Endothelial cell of umbilical vein (primary cell): ENCODE measurements at regions not wholly inside any gene's neighbourhood (a gene's known extent, or its start where the extent isn't known, plus 50 kb on each side); places are given as distances from the start of the nearest gene placed in this dataset.

ENCODE experiments used
- BruUV-seq: library from RNA; stranded (reverse); fragments of 400-500 nt; replicated peaks from 2 replicates; lab custom pipeline; 2021; lab: Mats Ljungman, UMichigan
- CTCF ChIA-PET: fragments of 300-600, 350-600 bp; sonication (Branson Sonifier 250); formaldehyde crosslinking; loops from one replicate; lab custom pipeline; 2021; ENCODE audit warnings: antibody characterized with exemption, inconsistent platforms; lab: Charles Lee
- POLR2A ChIA-PET: fragments of 300-600, 350-600 bp; sonication (Branson Sonifier 250); formaldehyde crosslinking; loops from one replicate; lab custom pipeline; 2021; ENCODE audit warnings: antibody characterized with exemption, inconsistent platforms; lab: Charles Lee
- DNase-seq: peaks from one replicate; pipeline ENCODE4 v3.0.0-alpha.2; 2011; ENCODE audit warnings: low read depth, low spot score
- FAIRE-seq: peaks from 2 replicates; lab custom pipeline; 2011; peaks lifted over from hg19 to GRCh38; lab: Jason Lieb, UNC
- H2AFZ ChIP-seq: 2 replicates; pipeline ENCODE4 v1.6.0; 2012; ENCODE audit warnings: low read depth, low read length, control low read depth, inconsistent platforms
- H3K27ac ChIP-seq: 2 replicates; pipeline ENCODE4 v1.5.1; 2011; ENCODE audit warnings: low read depth, mild to moderate bottlenecking, control low read depth, low read length, moderate library complexity; ENCODE audit not compliant: insufficient read depth
- H3K27me3 ChIP-seq, 2 experiments: 2 replicates each; pipeline versions ENCODE4 v1.6.0 to v1.6.1; 2011; ENCODE audit warnings: low read length in 2 of 2, mixed read lengths in 1 of 2; ENCODE audit not compliant: control insufficient read depth in 2 of 2, insufficient read depth in 2 of 2
- H3K36me3 ChIP-seq, 2 experiments: 2 replicates in 1 of 2; 3 replicates in 1 of 2; pipeline ENCODE4 v1.5.1; 2011; ENCODE audit warnings: low read length in 2 of 2, mild to moderate bottlenecking in 1 of 2, moderate library complexity in 1 of 2; ENCODE audit not compliant: control insufficient read depth in 2 of 2, insufficient read depth in 2 of 2; ENCODE audit errors: extremely low read depth in 1 of 2
- H3K4me1 ChIP-seq: 3 replicates; pipeline ENCODE4 v1.5.1; 2011; ENCODE audit warnings: mild to moderate bottlenecking, low read length; ENCODE audit not compliant: control insufficient read depth, insufficient read depth; ENCODE audit errors: extremely low read depth
- H3K4me2 ChIP-seq: 2 replicates; pipeline ENCODE4 v1.6.1; 2011; ENCODE audit warnings: low read length, control low read depth, mixed read lengths; ENCODE audit not compliant: insufficient read depth
- H3K4me3 ChIP-seq, 3 experiments: fragments of 200-600 bp in 1 of 3; sonication (generic), shearing (Covaris generic) in 1 of 3; replicated peaks in 1 of 3; 2 replicates each; pipeline ENCODE4 v1.5.1; 2011 to 2016; ENCODE audit warnings: control low read depth in 3 of 3, low read length in 3 of 3, mild to moderate bottlenecking in 2 of 3, inconsistent platforms in 1 of 3, low read depth in 1 of 3, moderate library complexity in 1 of 3; ENCODE audit not compliant: insufficient read depth in 1 of 3
- H3K79me2 ChIP-seq: 2 replicates; pipeline ENCODE4 v1.6.0; 2012; ENCODE audit warnings: low read length, inconsistent platforms; ENCODE audit not compliant: control insufficient read depth, insufficient read depth
- H3K9ac ChIP-seq: replicated peaks from 2 replicates; pipeline ENCODE3; 2011; ENCODE audit warnings: low read length, control low read depth; ENCODE audit not compliant: insufficient read depth; ENCODE audit errors: extremely low read depth
- H3K9me1 ChIP-seq: replicated peaks from 3 replicates; pipeline ENCODE4 v1.6.0; 2011; ENCODE audit warnings: mild to moderate bottlenecking, low read length; ENCODE audit not compliant: control insufficient read depth, insufficient read depth; ENCODE audit errors: extremely low read depth
- H3K9me3 ChIP-seq: replicated peaks from 2 replicates; pipeline ENCODE4 v1.5.1; 2012; ENCODE audit warnings: low read length, inconsistent platforms; ENCODE audit not compliant: control insufficient read depth, insufficient read depth
- H4K20me1 ChIP-seq: replicated peaks from 2 replicates; pipeline ENCODE3; 2011; ENCODE audit warnings: mild to moderate bottlenecking, low read length; ENCODE audit not compliant: control insufficient read depth, insufficient read depth; ENCODE audit errors: extremely low read depth
- CTCF ChIP-seq, 2 donors: IDR thresholded peaks; 1 replicate in 1 of 2; 2 replicates in 1 of 2; pipeline ENCODE4 v1.5.1; 2011; ENCODE audit warnings: low read length in 2 of 2, mild to moderate bottlenecking in 2 of 2, moderate library complexity in 2 of 2, control low read depth in 1 of 2, inconsistent platforms in 1 of 2, low read depth in 1 of 2; ENCODE audit not compliant: insufficient read depth in 1 of 2; ENCODE audit errors: extremely low read depth in 1 of 2
- EZH2 ChIP-seq: IDR thresholded peaks from 2 replicates; pipeline ENCODE4 v1.6.1; 2012; ENCODE audit warnings: borderline replicate concordance, low read depth, mild to moderate bottlenecking, moderate library complexity, low read length, inconsistent platforms; ENCODE audit not compliant: severe bottlenecking
- FOS ChIP-seq: IDR thresholded peaks from 2 replicates; pipeline ENCODE4 v1.6.1; 2011; ENCODE audit warnings: mild to moderate bottlenecking, low read length, moderate library complexity, borderline replicate concordance; ENCODE audit not compliant: insufficient read depth
- GATA2 ChIP-seq: IDR thresholded peaks from 2 replicates; pipeline ENCODE4 v1.7.0; 2011; ENCODE audit warnings: low read depth, mild to moderate bottlenecking, moderate library complexity, mixed read lengths, low read length; ENCODE audit not compliant: insufficient read length, insufficient read depth
- JUN ChIP-seq: IDR thresholded peaks from 2 replicates; pipeline ENCODE4 v1.6.1; 2011; ENCODE audit warnings: borderline replicate concordance, low read depth; ENCODE audit not compliant: insufficient read length, insufficient read depth
- MAX ChIP-seq: IDR thresholded peaks from 2 replicates; pipeline ENCODE4 v1.6.1; 2011; ENCODE audit not compliant: insufficient read depth, insufficient read length
- MYC ChIP-seq: IDR thresholded peaks from one replicate; pipeline ENCODE4 v1.6.1; 2011; ENCODE audit warnings: mild to moderate bottlenecking, low read depth, low read length
- POLR2A ChIP-seq: IDR thresholded peaks from 2 replicates; pipeline ENCODE4 v1.6.1; 2012; ENCODE audit warnings: low read depth, mild to moderate bottlenecking, control low read depth, low read length
- POLR2AphosphoS5 ChIP-seq: IDR thresholded peaks from 2 replicates; pipeline ENCODE4 v1.6.1; 2012; ENCODE audit warnings: low read depth, mild to moderate bottlenecking, control low read depth, low read length, moderate library complexity; ENCODE audit not compliant: insufficient read depth
- dilution Hi-C: fragments of 300-500 bp; cut with MboI; formaldehyde crosslinking; loops from one replicate; pipeline ENCODE4 v1.15.0; 2019; ENCODE audit warnings: low sequenced_read_pairs; ENCODE audit not compliant: extremely low pct_ligation_motif_present
- intact Hi-C: fragments of 100-400 bp; cut with micrococcal nuclease; formaldehyde crosslinking; loops from one replicate; pipeline ENCODE4 v1.10.0; 2022

- Histone ChIP-seq H3K4me2 (no peak overlapping the region), H3K36me3 (no peaks in the 10 kb centered on the region), H3K4me3 (no peak overlapping the region), H3K9ac (no peak overlapping the region), H3K79me2 (no peaks in the 10 kb centered on the region), H3K9me1 (no peaks in the 10 kb centered on the region), H2AFZ (no peak overlapping the region), H3K9me3 (no peaks in the 10 kb centered on the region), H3K4me1 (no peaks in the 10 kb centered on the region), H3K27ac (no peak overlapping the region), H3K27me3 (no peaks in the 10 kb centered on the region), H4K20me1 (no peaks in the 10 kb centered on the region)
- dilution Hi-C loops = no loop called here
- intact Hi-C loops = no loop called here
- CTCF ChIA-PET = no interaction called here
- POLR2A ChIA-PET = no interaction called here
- TF ChIP-seq GATA2 (no peak), FOS (no peak), EZH2 (no peak), CTCF (IDR thresholded peaks at IDR 0.05; ENCODE audit: extremely low read depth in 1 of 2, insufficient read depth in 1 of 2, low read depth in 1 of 2, low read length in 2 of 2) (no peak), JUN (no peak), MYC (no peak), MAX (no peak), POLR2A (no peak), POLR2AphosphoS5 (no peak)
- FAIRE-seq (no peak), DNase-seq (no peak)
- BruUV-seq = no TSS peak
Measured at GRCh38 chr6:106808758-106809157, 165.8 kb downstream of the CD24 start.
